ENCODE measurements at regions not wholly inside any gene's neighbourhood (a gene's known extent, or its start where the extent isn't known, plus 50 kb on each side); places are given as distances from the start of the nearest gene placed in this dataset.

GRCh38 chr7:7017707-7018280 lies 164.6 kb upstream of the C1GALT1 start:
- Histone ChIP-seq H2BK15ac (ENCODE audit: low read length) (no peak overlapping the region), H3K4me3 (ENCODE audit: extremely low read depth in 1 of 4, insufficient read depth in 2 of 4, low read depth in 3 of 4, low read length in 4 of 4) (no peak overlapping the region), H2AFZ (ENCODE audit: low read length) (no peak overlapping the region), H3K4me2 (ENCODE audit: insufficient read depth in 1 of 2, low read depth in 2 of 2, low read length in 2 of 2) (no peak overlapping the region), H2BK20ac (ENCODE audit: low read length) (no peak overlapping the region), H3K27ac (ENCODE audit: low read depth, low read length) (no peak overlapping the region), H3K79me2 (ENCODE audit: control insufficient read depth in 1 of 2, insufficient read depth in 2 of 2, low read length in 2 of 2) (no peaks in the 10 kb centered on the region), H4K8ac (ENCODE audit: extremely low read depth, insufficient read depth, low read length) (no peak overlapping the region), H3K4ac (replicated peaks; ENCODE audit: insufficient read length, low read depth, low read length) (no peak overlapping the region), H2BK12ac (ENCODE audit: low read depth, low read length) (no peak overlapping the region), H2AK5ac (ENCODE audit: low read depth, low read length) (no peak overlapping the region), H4K20me1 (replicated peaks in 1 of 2; ENCODE audit: control insufficient read depth in 1 of 2, insufficient read depth in 2 of 2, low read length in 2 of 2) (no peaks in the 10 kb centered on the region), H4K91ac (replicated peaks; ENCODE audit: insufficient read length, low read length) (no peak overlapping the region), H3K9me3 (ENCODE audit: insufficient read depth in 2 of 2, low read depth in 1 of 2, low read length in 1 of 2) (no peaks in the 10 kb centered on the region), H3K14ac (ENCODE audit: insufficient read length) (no peak overlapping the region), H2BK120ac (replicated peaks; ENCODE audit: low read depth, low read length) (no peak overlapping the region), H3K23ac (ENCODE audit: insufficient read length) (no peak overlapping the region), H2BK5ac (ENCODE audit: low read depth, low read length) (no peak overlapping the region), H3K56ac (replicated peaks; ENCODE audit: insufficient read length, low read depth, low read length) (no peak overlapping the region), H3K4me1 (replicated peaks in 1 of 4; ENCODE audit: control insufficient read depth in 3 of 4, insufficient read depth in 4 of 4, low read length in 3 of 4) (no peaks in the 10 kb centered on the region), H3K9ac (replicated peaks in 1 of 4; ENCODE audit: extremely low read depth in 1 of 4, low read depth in 3 of 4, low read length in 3 of 4) (no peak overlapping the region), H4K5ac (ENCODE audit: insufficient read length, low read depth, low read length) (no peak overlapping the region), H3K79me1 (ENCODE audit: low read depth, low read length) (no peaks in the 10 kb centered on the region), H3K18ac (ENCODE audit: extremely low read depth, low read length) (no peak overlapping the region), H3K27me3 (replicated peaks in 1 of 4; ENCODE audit: control insufficient read depth in 3 of 4, extremely low read depth in 1 of 4, insufficient read depth in 3 of 4, low read length in 3 of 4) (no peaks in the 10 kb centered on the region), H3K23me2 (ENCODE audit: low read depth, low read length) (no peaks in the 10 kb centered on the region; the same call in 1 of the 2 replicates), H3K36me3 (ENCODE audit: control insufficient read depth in 2 of 4, insufficient read depth in 4 of 4, low read length in 3 of 4) (no peaks in the 10 kb centered on the region)
- FAIRE-seq: no peak
- 90% methylated on average over 3 of the region's 4 CpGs; no CpG with 5 or more reads in 1 of the 2 experiments for WGBS, 2 experiments (ENCODE audit: extremely low coverage in 1 of 2, insufficient coverage in 1 of 2, insufficient read length in 1 of 2, insufficient replicate concordance in 2 of 2, low coverage in 1 of 2, low lambda C conversion rate in 2 of 2, missing lambda C conversion rate in 1 of 2)
- DNase-seq (ENCODE audit: low read depth in 1 of 2, low spot score in 2 of 2): no peak
- POLR2A ChIA-PET (ENCODE audit: partially characterized antibody): no interaction called here
- TF ChIP-seq POLR2AphosphoS5 (IDR thresholded peaks at IDR 0.05; ENCODE audit: low read depth, low read length) (no peak), EGR1 (IDR thresholded peaks at IDR 0.05; ENCODE audit: borderline replicate concordance, low read depth, low read length) (no peak), CHD1 (IDR thresholded peaks at IDR 0.05; ENCODE audit: low read depth, low read length) (no peak), RAD21 (IDR thresholded peaks at IDR 0.05 in 1 of 2, conservative IDR thresholded peaks at IDR 0.05 in 1 of 2; ENCODE audit: low read depth in 2 of 2, low read length in 2 of 2) (no peak), KDM4A (IDR thresholded peaks at IDR 0.05; ENCODE audit: low read depth, low read length, severe bottlenecking) (no peak), GTF2F1 (IDR thresholded peaks at IDR 0.05; ENCODE audit: borderline replicate concordance, low read depth, low read length) (no peak), SIN3A (conservative IDR thresholded peaks at IDR 0.05 in 1 of 2, IDR thresholded peaks at IDR 0.05 in 1 of 2; ENCODE audit: low read depth in 1 of 2, low read length in 2 of 2) (no peak), TEAD4 (IDR thresholded peaks at IDR 0.05; ENCODE audit: low read depth, low read length) (no peak), CREB1 (IDR thresholded peaks at IDR 0.05) (no peak), CBX8 (IDR thresholded peaks at IDR 0.05; ENCODE audit: borderline replicate concordance, low read depth, low read length) (no peak)
- CTCF ChIA-PET (ENCODE audit: partially characterized antibody): interaction anchor here (0.5 to 2.1 kb wide), 5 partner anchors 14 to 335 kb away, joined by 3 to 5 read pairs (median 3); no protein-coding TSS in a partner anchor
